ENCODE measurements at regions not wholly inside any gene's neighbourhood (a gene's known extent, or its start where the extent isn't known, plus 50 kb on each side); places are given as distances from the start of the nearest gene placed in this dataset.

DNA sequence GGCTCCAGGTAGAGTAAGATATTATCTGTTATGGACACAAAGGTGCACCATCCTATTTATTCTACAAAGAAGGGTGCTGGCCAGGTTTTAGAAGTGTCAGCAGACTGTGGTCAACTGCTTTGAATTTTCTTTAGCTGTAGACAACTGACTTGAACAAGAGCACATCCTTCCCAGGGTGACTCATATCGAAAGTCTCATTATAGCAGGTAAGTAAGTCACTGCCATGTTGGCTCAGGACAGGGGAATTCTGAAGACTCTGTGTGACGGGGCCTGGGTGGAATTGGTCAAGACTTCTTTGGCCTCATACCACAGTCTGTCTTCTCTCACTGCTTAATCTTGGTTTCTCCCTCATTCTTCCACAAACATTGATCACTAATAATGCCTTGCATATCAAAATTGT is 214.5 kb upstream of the CDH9 start:
- no peak for DNase-seq (ENCODE audit: low read depth, low spot score)
- in situ Hi-C loops (cut with HindIII; ENCODE audit: low pct_unique_long_range_greater_than_20kb, low sequenced_read_pairs), result no loop called here

DNA sequence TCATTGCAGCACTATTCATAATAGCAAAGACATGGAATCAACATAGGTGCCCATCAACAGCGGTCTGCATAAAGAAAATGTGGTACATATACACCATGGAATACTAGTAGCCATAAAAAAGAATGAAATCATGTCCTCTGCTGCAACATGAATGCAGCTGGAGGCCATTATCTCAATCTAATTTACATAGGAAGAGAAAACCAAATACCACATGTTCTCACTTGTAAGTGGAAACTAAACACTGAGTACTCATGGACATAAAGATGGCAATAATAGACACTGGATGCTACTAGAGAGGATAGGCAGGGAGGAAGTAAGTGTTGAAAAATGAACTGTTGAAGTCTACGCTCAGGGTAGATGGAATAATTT is 203.9 kb upstream of the CDH9 start:
- in situ Hi-C loops (cut with HindIII; ENCODE audit: low pct_unique_long_range_greater_than_20kb, low sequenced_read_pairs), result no loop called here
- no peak for DNase-seq (ENCODE audit: low read depth, low spot score)

DNA sequence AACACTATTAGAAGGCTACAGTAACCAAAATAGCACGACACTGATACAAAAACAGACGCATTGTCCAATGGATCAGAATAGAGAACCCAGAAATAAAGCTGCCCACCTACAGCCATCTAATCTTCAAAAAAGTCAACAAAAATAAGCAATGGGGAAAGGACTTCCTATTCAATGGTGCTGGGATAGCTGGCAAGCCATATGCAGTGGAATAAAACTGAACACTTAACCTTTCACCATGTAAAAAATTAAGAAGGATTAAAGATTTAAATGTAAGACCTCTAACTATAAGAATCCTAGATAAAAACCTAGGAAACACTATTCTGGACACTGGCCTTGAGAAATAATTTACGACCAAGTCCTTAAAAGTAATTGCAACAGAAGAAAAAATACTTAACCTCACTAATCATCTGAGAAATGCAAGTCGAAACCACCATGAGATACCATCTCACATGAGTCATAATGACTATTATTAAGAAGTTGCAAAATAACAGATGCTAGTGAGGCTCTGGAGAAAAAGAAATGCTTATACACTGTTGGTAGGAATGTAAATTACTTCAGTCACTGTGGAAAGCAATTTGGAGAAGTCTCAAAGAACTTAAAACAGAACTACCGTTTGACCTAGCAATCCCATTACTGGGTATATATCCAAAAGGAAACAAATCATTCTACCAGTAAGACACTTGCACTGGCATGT is 203.3 kb upstream of the CDH9 start:
- peak; percentile 63 for DNase-seq (ENCODE audit: low read depth, low spot score)
- in situ Hi-C loops (cut with HindIII; ENCODE audit: low pct_unique_long_range_greater_than_20kb, low sequenced_read_pairs), result no loop called here

DNA sequence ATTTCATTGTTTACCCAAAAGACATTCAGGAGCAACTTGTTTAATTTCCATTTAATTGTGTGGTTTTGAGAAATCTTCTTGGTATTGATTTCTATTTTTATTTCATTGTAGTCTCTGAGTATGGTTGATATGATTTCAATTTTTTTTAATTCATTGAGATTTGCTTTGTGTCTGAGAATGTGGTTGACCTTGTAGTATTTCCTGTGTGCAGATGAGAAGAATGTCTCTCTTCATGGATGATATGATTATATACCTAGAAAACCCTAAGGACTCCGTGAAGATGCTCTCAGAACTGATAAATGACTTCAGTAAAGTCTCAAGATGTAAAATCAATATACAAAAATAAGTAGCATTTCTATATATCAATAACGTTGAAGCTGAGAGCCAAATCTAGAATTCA is 202.4 kb upstream of the CDH9 start:
- no peak for DNase-seq (ENCODE audit: low read depth, low spot score)
- in situ Hi-C loops (cut with HindIII; ENCODE audit: low pct_unique_long_range_greater_than_20kb, low sequenced_read_pairs), result no loop called here

DNA sequence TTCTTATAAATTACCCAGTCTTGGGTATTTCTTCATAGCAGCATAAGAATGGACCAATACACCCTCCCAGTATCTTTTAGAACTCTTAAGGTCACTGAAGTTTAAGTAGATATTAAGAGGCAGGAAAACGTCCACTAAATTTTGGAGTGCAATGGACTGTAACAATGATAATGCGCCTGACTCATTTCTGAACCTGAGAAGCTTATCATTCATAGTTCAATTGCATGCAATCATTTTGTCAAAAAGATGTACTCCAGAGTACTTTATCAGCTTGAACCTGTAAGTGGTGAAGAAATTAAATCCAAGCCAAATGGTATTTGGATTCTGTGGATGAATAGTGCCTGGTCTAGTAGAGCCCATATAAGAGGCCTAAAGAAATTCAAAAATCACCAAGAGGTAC is 196.5 kb upstream of the CDH9 start:
- DNase-seq (ENCODE audit: low read depth, low spot score), result no peak
- in situ Hi-C loops (cut with HindIII; ENCODE audit: low pct_unique_long_range_greater_than_20kb, low sequenced_read_pairs), result no loop called here

DNA sequence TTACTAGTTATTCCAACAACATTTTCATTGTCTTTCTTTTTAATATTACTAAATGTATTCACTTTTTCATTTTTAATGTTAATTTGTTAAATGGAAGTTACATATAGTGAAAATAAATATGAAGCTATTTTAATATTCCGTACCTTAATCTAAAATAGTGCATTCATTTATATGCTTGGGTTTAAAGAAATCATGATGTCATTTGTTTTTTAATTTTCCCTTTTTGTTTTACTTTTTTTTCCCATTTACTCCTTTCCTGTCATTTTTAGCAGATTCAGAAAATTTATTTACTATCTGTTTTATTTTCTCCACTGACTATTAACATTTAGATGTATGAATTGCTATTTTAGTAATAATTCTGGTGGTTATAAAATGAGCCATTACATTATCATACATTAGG is 183.0 kb upstream of the CDH9 start:
- in situ Hi-C loops (cut with HindIII; ENCODE audit: low pct_unique_long_range_greater_than_20kb, low sequenced_read_pairs), result no loop called here
- DNase-seq (ENCODE audit: low read depth, low spot score), result no peak

DNA sequence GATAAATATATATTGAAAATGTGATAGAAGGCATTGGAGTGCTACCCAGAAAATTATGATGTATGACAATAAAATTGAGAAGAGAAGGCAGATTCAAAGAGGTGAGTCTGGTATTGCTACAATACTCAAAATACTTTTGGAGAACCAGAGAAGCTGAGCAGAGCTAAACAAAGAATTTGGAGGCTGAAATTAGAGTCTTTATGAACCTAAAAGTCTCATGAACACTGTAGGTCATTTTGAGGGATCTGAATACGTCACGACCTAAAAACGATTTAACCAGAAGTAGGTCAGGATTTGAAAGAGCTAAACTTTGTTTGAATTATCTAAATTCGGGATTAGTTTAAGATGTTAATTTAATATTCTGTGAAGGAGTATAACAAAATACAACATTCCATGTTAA is 182.4 kb upstream of the CDH9 start:
- peak; percentile 15 for DNase-seq (ENCODE audit: low read depth, low spot score)
- in situ Hi-C loops (cut with HindIII; ENCODE audit: low pct_unique_long_range_greater_than_20kb, low sequenced_read_pairs), result no loop called here

DNA sequence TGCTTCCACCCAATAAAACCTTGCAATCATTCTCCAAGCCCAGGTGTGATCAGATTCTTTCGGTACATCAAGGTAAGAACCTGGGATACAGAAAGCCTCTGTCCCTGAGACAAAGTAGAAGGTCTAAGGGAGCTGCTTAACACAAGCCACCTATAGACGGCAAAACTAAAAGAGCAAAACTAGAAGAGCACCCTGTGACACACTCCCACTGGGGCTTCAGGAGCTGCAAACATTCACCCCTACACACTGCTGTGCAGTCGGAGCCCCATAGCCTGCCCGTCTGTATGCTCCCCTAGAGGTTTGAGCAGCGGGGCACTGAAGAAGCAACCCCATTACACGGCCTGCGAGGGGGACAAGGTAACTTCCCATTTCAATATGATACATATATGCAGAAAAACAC is 179.6 kb upstream of the CDH9 start:
- in situ Hi-C loops (cut with HindIII; ENCODE audit: low pct_unique_long_range_greater_than_20kb, low sequenced_read_pairs), result no loop called here
- no peak for DNase-seq (ENCODE audit: low read depth, low spot score)

DNA sequence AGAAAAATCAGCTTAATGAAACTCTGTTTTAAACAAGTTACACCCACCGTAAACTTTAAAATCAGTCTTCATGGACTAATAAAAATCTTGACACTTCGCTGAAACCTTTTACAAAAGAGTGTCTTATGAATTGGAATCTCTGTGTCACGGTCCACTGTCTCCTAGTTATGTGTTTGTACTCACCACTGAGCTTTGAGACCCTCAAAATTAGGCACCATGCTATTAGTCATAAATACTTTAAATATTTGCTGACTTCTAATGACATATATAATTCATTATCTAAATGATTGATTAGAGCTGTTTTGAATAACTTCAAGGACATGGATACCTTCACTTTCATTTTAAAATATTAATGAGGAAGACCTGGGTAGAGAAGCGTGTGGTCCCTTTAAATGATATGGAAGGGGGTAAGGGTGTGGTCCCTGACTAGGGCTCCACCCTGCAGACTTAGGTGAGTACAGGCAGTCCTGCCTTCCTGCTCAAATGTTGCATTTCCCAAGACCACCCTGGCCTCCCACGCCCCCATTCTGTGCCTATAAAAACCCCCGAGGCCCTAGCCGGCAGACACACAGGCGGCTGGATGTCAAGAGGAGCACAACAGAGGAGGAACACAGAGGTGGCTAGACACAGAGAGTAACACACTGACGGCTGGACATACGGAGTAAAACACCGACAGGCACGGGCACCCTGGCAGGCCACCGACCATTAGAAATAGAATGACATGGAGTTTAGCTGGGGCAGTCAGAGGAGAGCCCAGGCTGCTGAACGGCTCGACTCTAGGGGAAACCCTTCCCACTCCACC is 179.0 kb upstream of the CDH9 start:
- in situ Hi-C loops (cut with HindIII; ENCODE audit: low pct_unique_long_range_greater_than_20kb, low sequenced_read_pairs), result no loop called here
- peak; percentile 24 for DNase-seq (ENCODE audit: low read depth, low spot score)

DNA sequence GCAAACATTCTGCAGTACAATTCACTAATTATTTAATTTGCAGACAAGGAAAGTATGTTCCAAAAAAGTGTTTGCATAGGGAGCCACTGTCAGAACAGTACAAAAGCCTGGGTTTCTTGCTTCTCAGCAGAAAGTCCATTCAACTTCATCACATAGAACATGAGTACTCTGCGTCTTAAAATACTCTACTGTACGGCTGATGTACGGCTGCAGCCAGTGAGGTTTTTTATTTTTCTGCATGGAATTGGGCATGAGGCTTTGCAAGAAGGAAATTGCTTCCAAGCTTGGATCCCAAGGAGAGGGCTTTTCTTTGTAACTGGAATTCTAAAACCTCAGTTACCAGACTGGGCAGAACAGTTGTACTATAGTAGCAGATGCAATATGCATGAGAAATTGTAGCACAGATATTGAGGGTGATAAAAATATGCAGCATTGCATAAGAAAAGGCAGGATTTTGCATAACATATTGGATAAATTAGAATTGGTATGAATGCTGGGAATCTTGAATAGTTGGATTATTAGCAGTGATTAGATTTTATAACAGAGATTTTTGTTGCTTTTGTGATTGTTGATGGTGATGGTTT is 178.1 kb upstream of the CDH9 start:
- in situ Hi-C loops (cut with HindIII; ENCODE audit: low pct_unique_long_range_greater_than_20kb, low sequenced_read_pairs), result no loop called here
- no peak for DNase-seq (ENCODE audit: low read depth, low spot score)

DNA sequence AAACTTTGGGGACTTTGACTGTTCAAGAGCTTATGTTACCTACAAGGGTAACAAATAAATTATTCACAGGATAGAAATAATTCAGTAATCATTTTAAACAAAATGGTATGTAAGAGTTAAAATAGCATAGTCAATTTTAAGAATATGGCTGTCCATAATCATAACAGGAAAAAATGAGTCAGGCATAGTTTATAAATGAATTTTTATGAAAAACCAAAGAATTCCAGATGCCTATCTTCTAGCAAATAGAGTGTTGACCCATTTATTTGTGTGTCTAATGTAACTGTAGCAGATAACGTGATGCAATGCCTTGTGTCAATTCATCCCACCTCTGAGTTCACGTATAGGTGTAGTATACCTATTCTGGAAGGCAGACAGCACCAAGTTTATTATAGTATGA is 169.7 kb upstream of the CDH9 start:
- in situ Hi-C loops (cut with HindIII; ENCODE audit: low pct_unique_long_range_greater_than_20kb, low sequenced_read_pairs), result no loop called here
- DNase-seq (ENCODE audit: low read depth, low spot score), result no peak

DNA sequence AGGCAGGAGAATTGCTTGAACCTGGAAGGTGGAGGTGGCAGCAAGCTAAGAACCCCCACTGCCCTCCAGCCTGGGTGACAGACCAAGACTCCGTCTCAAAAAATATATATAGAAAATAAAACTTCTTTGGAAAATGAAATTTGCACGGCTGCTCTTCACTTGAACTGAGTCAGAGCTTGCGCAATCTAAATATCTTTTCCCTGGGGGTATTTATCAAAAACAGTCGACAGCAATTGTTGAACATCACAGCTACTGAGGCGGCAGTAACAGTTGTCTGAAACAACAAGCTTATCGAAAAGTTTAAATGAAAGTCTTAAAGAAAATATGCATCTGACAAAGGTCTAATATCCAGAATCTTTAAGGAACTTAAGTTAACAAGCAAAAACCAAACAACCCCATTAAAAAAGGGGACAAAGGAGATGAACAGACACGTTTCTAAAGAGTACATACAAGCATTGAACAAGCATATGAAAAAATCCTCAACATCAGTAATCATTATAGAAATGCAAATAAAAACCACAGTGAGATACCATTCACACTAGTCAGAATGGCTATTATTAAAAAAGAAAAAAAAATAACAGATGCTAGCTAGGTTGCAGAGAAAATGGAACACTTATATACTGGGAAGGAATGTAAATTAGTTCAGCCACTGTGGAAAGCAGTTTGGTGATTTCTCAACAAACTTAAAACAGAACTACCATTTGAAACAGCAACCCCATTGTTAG is 153.6 kb upstream of the CDH9 start:
- in situ Hi-C loops (cut with HindIII; ENCODE audit: low pct_unique_long_range_greater_than_20kb, low sequenced_read_pairs), result no loop called here
- no peak for DNase-seq (ENCODE audit: low read depth, low spot score)

DNA sequence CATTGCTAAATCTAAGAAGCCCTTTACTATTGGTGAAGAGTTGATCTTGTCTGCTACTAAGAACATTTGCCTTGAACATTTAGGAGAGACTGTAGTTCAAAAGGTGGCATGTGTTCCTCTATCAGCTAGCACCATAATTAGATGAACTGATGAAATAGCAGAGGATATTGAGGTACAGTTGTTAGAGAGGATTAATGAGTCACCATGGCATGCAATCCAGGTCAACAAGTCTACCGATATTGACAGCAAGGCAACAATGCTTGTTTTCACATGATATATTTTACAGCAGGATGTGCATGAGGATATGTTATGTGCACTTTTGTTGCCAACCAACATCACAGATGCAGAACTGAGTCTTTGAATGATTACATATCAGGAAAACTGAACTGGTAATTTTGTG is 134.3 kb upstream of the CDH9 start:
- in situ Hi-C loops (cut with HindIII; ENCODE audit: low pct_unique_long_range_greater_than_20kb, low sequenced_read_pairs), result no loop called here
- no peak for DNase-seq (ENCODE audit: low read depth, low spot score)

DNA sequence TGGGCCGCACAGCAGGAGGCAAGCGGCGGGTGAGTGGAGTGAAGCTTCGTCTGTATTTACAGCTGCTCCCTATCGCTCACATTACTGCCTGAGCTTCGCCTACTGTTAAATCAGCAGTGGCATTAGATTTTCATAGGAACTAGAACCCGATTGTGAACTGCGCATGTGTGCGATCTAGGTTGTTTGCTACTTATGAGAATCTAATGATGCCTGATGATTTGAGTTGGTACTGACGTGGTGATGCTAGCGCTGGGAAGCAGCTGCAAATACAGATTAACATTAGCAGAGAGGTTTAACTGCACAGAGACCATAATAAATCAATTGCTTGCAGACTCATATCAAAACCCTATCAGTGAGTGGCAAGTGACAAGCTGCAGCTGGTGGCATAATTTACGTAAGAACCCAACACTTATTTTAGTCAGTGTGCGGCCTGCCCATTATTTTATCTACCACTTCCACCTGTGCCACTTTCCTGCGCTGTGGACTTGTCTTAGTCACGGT is 133.4 kb upstream of the CDH9 start:
- DNase-seq (ENCODE audit: low read depth, low spot score), result no peak
- in situ Hi-C loops (cut with HindIII; ENCODE audit: low pct_unique_long_range_greater_than_20kb, low sequenced_read_pairs), result no loop called here

DNA sequence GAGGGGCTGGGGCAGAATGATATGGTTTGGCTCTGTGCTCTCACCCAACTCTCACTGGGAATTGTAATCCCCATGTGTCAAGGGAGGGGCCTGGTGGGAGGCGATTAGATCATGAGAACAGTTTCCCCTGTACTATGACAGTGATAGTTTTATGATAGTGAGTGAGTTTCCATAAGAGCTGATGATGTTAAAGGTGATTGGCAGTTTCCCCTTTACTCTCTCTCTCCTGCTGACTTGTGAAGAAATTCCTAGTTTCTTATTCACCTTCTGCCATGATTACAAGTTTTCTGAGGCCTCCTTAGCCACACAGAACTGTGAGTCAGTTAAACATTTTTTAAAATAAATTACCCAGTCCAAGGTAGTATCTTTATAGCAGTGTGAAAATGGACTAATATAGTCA is 120.4 kb upstream of the CDH9 start:
- no peak for DNase-seq (ENCODE audit: low read depth, low spot score)
- in situ Hi-C loops (cut with HindIII; ENCODE audit: low pct_unique_long_range_greater_than_20kb, low sequenced_read_pairs), result no loop called here

DNA sequence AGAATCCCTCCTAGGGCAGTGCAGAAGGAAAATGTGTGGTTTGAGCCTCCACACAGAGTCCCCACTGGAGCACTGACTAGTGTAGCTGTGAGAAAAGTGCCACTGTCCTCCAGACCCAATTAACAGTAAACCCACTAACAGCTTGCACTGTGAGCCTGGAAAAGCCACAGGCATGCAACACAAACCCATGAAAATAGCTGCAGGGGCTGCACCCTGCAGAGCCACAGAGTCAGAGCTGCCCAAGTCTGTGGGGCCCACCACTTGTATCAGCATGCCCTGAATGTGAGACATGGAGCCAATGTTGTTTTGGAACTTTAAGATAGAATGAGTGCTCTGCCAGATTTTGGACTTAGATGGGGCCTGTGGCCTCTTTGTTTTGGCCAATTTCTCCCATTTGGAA is 119.8 kb upstream of the CDH9 start:
- no peak for DNase-seq (ENCODE audit: low read depth, low spot score)
- in situ Hi-C loops (cut with HindIII; ENCODE audit: low pct_unique_long_range_greater_than_20kb, low sequenced_read_pairs), result no loop called here

DNA sequence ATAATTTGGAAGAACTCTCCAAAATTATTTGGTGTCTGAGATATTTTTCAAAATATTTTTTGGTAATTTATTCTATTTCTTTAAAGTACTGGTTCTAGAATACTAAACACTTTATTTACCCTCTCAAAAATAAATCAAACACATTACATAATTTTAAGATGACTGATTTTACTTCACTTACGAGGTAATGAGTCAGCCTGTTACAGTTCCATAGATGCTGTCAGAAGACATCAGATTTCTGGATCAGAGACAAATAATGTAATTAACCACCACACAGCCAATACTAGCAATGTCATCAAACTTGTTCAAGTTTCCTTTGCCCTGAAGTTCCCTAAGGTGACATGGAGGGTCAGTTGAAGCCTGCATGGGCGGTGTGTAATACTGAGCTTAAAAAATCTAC is 106.1 kb upstream of the CDH9 start:
- no peak for DNase-seq (ENCODE audit: low read depth, low spot score)
- in situ Hi-C loops (cut with HindIII; ENCODE audit: low pct_unique_long_range_greater_than_20kb, low sequenced_read_pairs), result no loop called here

DNA sequence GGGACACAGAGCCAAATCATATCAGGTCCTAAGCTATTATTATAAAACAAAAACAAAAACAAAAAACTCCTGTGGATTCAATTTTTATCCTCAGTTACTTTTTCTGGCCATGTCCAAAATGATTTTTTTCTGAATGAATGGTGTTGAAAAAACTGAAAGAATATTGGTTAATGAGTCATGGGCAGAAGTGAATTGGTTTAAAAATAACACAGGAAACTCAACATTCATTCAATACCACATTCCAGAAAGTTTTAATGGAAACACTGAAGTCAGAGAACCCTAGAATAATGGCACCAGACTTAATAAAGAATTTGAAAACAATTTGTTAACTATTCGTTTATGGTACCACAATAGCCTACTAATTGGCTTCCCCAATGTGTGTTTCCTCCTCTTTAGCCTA is 102.4 kb upstream of the CDH9 start:
- in situ Hi-C loops (cut with HindIII; ENCODE audit: low pct_unique_long_range_greater_than_20kb, low sequenced_read_pairs), result no loop called here
- no peak for DNase-seq (ENCODE audit: low read depth, low spot score)

All from SK-MEL-5 (cell line).